GM18511 (cell line): ENCODE measurements at regions not wholly inside any gene's neighbourhood (a gene's known extent, or its start where the extent isn't known, plus 50 kb on each side); places are given as distances from the start of the nearest gene placed in this dataset.
"Not testable (repeated sequence)": the region's sequence is repeated elsewhere in the genome, so short reads cannot be mapped to it uniquely, and the experiment has no call there.

Source experiments
- ATAC-seq: cut with Tn5 transposase; IDR thresholded peaks from one replicate; pipeline ENCODE4 v1.9.1; 2021; ENCODE audit warnings: mild to moderate bottlenecking, moderate library complexity; ENCODE audit not compliant: unreplicated experiment

GRCh38 chr7:125491137-125491536 lies 561.5 kb upstream of the POT1 start:
- ATAC-seq = no peak

GRCh38 chr7:125490167-125490566 lies 560.5 kb upstream of the POT1 start:
- no peak for ATAC-seq

GRCh38 chr7:125485223-125485622 lies 555.6 kb upstream of the POT1 start:
- ATAC-seq = no peak

- ATAC-seq = no peak
These were observed 555.1 kb upstream of the POT1 start for GRCh38 chr7:125484755-125485154.

GRCh38 chr7:125481323-125481722 lies 551.7 kb upstream of the POT1 start:
- ATAC-seq = no peak

- no peak for ATAC-seq
These were observed 551.1 kb upstream of the POT1 start for GRCh38 chr7:125480762-125481161.

GRCh38 chr7:125468855-125469174 lies 539.2 kb upstream of the POT1 start:
- ATAC-seq = no peak

- no peak for ATAC-seq
These were observed 538.6 kb upstream of the POT1 start for GRCh38 chr7:125467996-125468854.

- no peak for ATAC-seq
These were observed 535.9 kb upstream of the POT1 start for GRCh38 chr7:125465527-125465926.

- no peak for ATAC-seq
These were observed 533.0 kb upstream of the POT1 start for GRCh38 chr7:125462615-125463014.

- no peak for ATAC-seq
These were observed 529.4 kb upstream of the POT1 start for GRCh38 chr7:125459038-125459437.

GRCh38 chr7:125450749-125451148 lies 521.1 kb upstream of the POT1 start:
- ATAC-seq = no peak

- no peak for ATAC-seq
These were observed 516.2 kb upstream of the POT1 start for GRCh38 chr7:125445836-125446235.

GRCh38 chr7:125444864-125445263 lies 515.2 kb upstream of the POT1 start:
- no peak for ATAC-seq

- peak; percentile 64 for ATAC-seq
These were observed 506.6 kb upstream of the POT1 start for GRCh38 chr7:125436220-125436619.

GRCh38 chr7:125431349-125431748 lies 501.7 kb upstream of the POT1 start:
- no peak for ATAC-seq

GRCh38 chr7:125430013-125430412 lies 500.4 kb upstream of the POT1 start:
- ATAC-seq = no peak

GRCh38 chr7:125427676-125428075 lies 498.1 kb upstream of the POT1 start:
- no peak for ATAC-seq

GRCh38 chr7:125425506-125425905 lies 495.9 kb upstream of the POT1 start:
- no peak for ATAC-seq

- no peak for ATAC-seq
These were observed 495.1 kb upstream of the POT1 start for GRCh38 chr7:125424721-125425120.

GRCh38 chr7:125423458-125424155 lies 494.0 kb upstream of the POT1 start:
- no peak for ATAC-seq

- ATAC-seq = not testable (repeated sequence)
These were observed 491.8 kb upstream of the POT1 start for GRCh38 chr7:125421407-125421806.
